ENCODE measurements at regions not wholly inside any gene's neighbourhood (a gene's known extent, or its start where the extent isn't known, plus 50 kb on each side); places are given as distances from the start of the nearest gene placed in this dataset.
"Not testable (repeated sequence)": the region's sequence is repeated elsewhere in the genome, so short reads cannot be mapped to it uniquely, and the experiment has no call there.

- no peak for DNase-seq
Measured at GRCh38 chr5:168093200-168093910, 198.1 kb upstream of the WWC1 start.

- DNase-seq, result no peak
Measured at GRCh38 chr5:168096525-168096924, 194.9 kb upstream of the WWC1 start.

- DNase-seq, result no peak
Measured at GRCh38 chr5:168097876-168098653, 193.4 kb upstream of the WWC1 start.

GRCh38 chr5:168101352-168101751, 190.1 kb upstream of the WWC1 start:
- no peak for DNase-seq

- DNase-seq, result not testable (repeated sequence)
Measured at GRCh38 chr5:168103018-168103417, 188.4 kb upstream of the WWC1 start.

- DNase-seq, result no peak
Measured at GRCh38 chr5:168104350-168104749, 187.1 kb upstream of the WWC1 start.

GRCh38 chr5:168104811-168105481, 186.5 kb upstream of the WWC1 start:
- DNase-seq, result no peak

- no peak for DNase-seq
Measured at GRCh38 chr5:168106008-168106761, 185.3 kb upstream of the WWC1 start.

- DNase-seq, result no peak
Measured at GRCh38 chr5:168109441-168109840, 182.0 kb upstream of the WWC1 start.

- DNase-seq, result no peak
Measured at GRCh38 chr5:168110384-168110783, 181.1 kb upstream of the WWC1 start.

GRCh38 chr5:168110870-168111832, 180.3 kb upstream of the WWC1 start:
- DNase-seq, result no peak

- DNase-seq, result no peak
Measured at GRCh38 chr5:168114444-168115017, 176.9 kb upstream of the WWC1 start.

- no peak for DNase-seq
Measured at GRCh38 chr5:168117469-168117868, 174.0 kb upstream of the WWC1 start.

GRCh38 chr5:168118042-168118668, 173.3 kb upstream of the WWC1 start:
- DNase-seq, result no peak

- no peak for DNase-seq
Measured at GRCh38 chr5:168120401-168121137, 170.9 kb upstream of the WWC1 start.

GRCh38 chr5:168121138-168121494, 170.3 kb upstream of the WWC1 start:
- DNase-seq, result no peak

- DNase-seq, result no peak
Measured at GRCh38 chr5:168123631-168124528, 167.6 kb upstream of the WWC1 start.

GRCh38 chr5:168125445-168126199, 165.8 kb upstream of the WWC1 start:
- DNase-seq, result no peak

- DNase-seq, result no peak
Measured at GRCh38 chr5:168126606-168127005, 164.8 kb upstream of the WWC1 start.

Measured in NCI-H1048 (cell line).